HCT116 (cell line): ENCODE measurements at regions not wholly inside any gene's neighbourhood (a gene's known extent, or its start where the extent isn't known, plus 50 kb on each side); places are given as distances from the start of the nearest gene placed in this dataset.
A peak's percentile ranks its signal among the peaks of the same experiment; 100 is the strongest.

Experiments
- ATAC-seq: fragments of 200-7000 bp; cut with Tn5 transposase; 2 replicates; pipeline ENCODE4 v1.9.1; 2020; ENCODE audit warnings: mild to moderate bottlenecking, moderate library complexity
- BruUV-seq: library from RNA; stranded (reverse); fragments of 400-500 nt; replicated peaks from 2 replicates; lab custom pipeline; 2021; lab: Mats Ljungman, UMichigan
- CTCF ChIA-PET: fragments of 300-600 bp; sonication (Branson Sonifier 250); formaldehyde crosslinking; loops from one replicate; lab custom pipeline; 2021; ENCODE audit warnings: antibody characterized with exemption; lab: Charles Lee
- POLR2A ChIA-PET: fragments of 300-600, 350-600 bp; sonication (Branson Sonifier 250); formaldehyde crosslinking; loops from one replicate; lab custom pipeline; 2021; ENCODE audit warnings: antibody characterized with exemption; lab: Charles Lee
- RAD21 ChIA-PET, 2 experiments: fragments of 300-600 bp; sonication (Branson Sonifier 250); formaldehyde crosslinking; loops; one replicate each; lab custom pipeline; 2023; ENCODE audit warnings: low total read pairs in 2 of 2; ENCODE audit not compliant: uncharacterized antibody in 2 of 2, unreplicated experiment in 2 of 2, low non-redundant PET in 1 of 2; lab: Charles Lee
- DNase-seq: peaks from one replicate; pipeline ENCODE4 v3.0.0-alpha.2; 2010; ENCODE audit warnings: low read depth, low spot score
- H2AFZ ChIP-seq: fragments of 200-600 bp; shearing (Covaris generic), sonication (generic); 2 replicates; pipeline ENCODE4 v1.6.1; 2017; ENCODE audit warnings: low read depth, mixed run types, mixed read lengths, antibody characterized with exemption, low read length; ENCODE audit not compliant: poor library complexity, severe bottlenecking
- H3K27ac ChIP-seq: 2 replicates; pipeline ENCODE4 v1.5.1; 2012; ENCODE audit warnings: low read depth, low read length
- H3K27me3 ChIP-seq: fragments of 200-600 bp; sonication (generic); 2 replicates; pipeline ENCODE4 v1.6.1; 2016; ENCODE audit warnings: mixed run types, low read length, mixed read lengths; ENCODE audit not compliant: insufficient read depth
- H3K36me3 ChIP-seq, 2 experiments: fragments of 200-500 bp in 1 of 2; fragments of 200-600 bp in 1 of 2; sonication (Bioruptor generic) in 1 of 2; sonication (generic) in 1 of 2; 2 replicates each; pipeline versions ENCODE4 v1.5.1 to v1.6.1; 2014 to 2016; ENCODE audit warnings: low read length in 2 of 2, inconsistent platforms in 1 of 2, mixed read lengths in 1 of 2, mixed run types in 1 of 2; ENCODE audit not compliant: insufficient read depth in 2 of 2, control insufficient read depth in 1 of 2
- H3K4me1 ChIP-seq, 2 experiments: fragments of 200-600 bp in 1 of 2; sonication (generic) in 1 of 2; 2 replicates each; pipeline versions ENCODE4 v1.5.1 to v1.6.1; 2012 to 2017; ENCODE audit warnings: low read length in 2 of 2, inconsistent platforms in 1 of 2, mild to moderate bottlenecking in 1 of 2, mixed read lengths in 1 of 2, mixed run types in 1 of 2, moderate library complexity in 1 of 2; ENCODE audit not compliant: insufficient read depth in 2 of 2, control insufficient read depth in 1 of 2
- H3K4me2 ChIP-seq: fragments of 200-600 bp; sonication (generic); 2 replicates; pipeline ENCODE4 v1.6.1; 2017; ENCODE audit warnings: mixed run types, low read length, mixed read lengths
- H3K4me3 ChIP-seq, 2 experiments: fragments of 200-600 bp in 1 of 2; sonication (generic) in 1 of 2; replicated peaks in 1 of 2; 2 replicates each; pipeline ENCODE4 v1.5.1; 2011 to 2016; ENCODE audit warnings: low read length in 2 of 2, control low read depth in 1 of 2, low read depth in 1 of 2, mild to moderate bottlenecking in 1 of 2, mixed read lengths in 1 of 2, mixed run types in 1 of 2
- H3K79me2 ChIP-seq: fragments of 200-600 bp; sonication (generic); 2 replicates; pipeline ENCODE4 v1.6.1; 2017; ENCODE audit warnings: mild to moderate bottlenecking, mixed run types, low read length, moderate library complexity, mixed read lengths; ENCODE audit not compliant: insufficient read depth
- H3K9ac ChIP-seq: fragments of 200-600 bp; sonication (generic); 2 replicates; pipeline ENCODE4 v1.6.1; 2016; ENCODE audit warnings: low read length, mixed read lengths
- H3K9me2 ChIP-seq: fragments of 200-600 bp; sonication (generic), shearing (Covaris generic); 2 replicates; pipeline ENCODE4 v1.6.1; 2017; ENCODE audit warnings: mixed run types, mild to moderate bottlenecking, moderate library complexity; ENCODE audit not compliant: insufficient read depth
- H3K9me3 ChIP-seq, 2 experiments: fragments of 200-500 bp in 1 of 2; fragments of 200-600 bp in 1 of 2; sonication (Bioruptor generic) in 1 of 2; sonication (generic) in 1 of 2; 2 replicates each; pipeline ENCODE4 v1.6.1; 2014 to 2017; ENCODE audit warnings: low read length in 2 of 2, mixed read lengths in 2 of 2, inconsistent platforms in 1 of 2, low read depth in 1 of 2, mild to moderate bottlenecking in 1 of 2, mixed run types in 1 of 2, moderate library complexity in 1 of 2; ENCODE audit not compliant: control insufficient read depth in 1 of 2, insufficient read depth in 1 of 2
- H4K20me1 ChIP-seq: fragments of 200-600 bp; sonication (generic), shearing (Covaris generic); 2 replicates; pipeline ENCODE4 v1.6.1; 2017; ENCODE audit warnings: mixed run types, mild to moderate bottlenecking, moderate library complexity; ENCODE audit not compliant: insufficient read depth
- ATF3 ChIP-seq: IDR thresholded peaks from 2 replicates; pipeline ENCODE4 v1.6.1; 2012
- CBX3 ChIP-seq: IDR thresholded peaks from 2 replicates; pipeline ENCODE4 v1.6.1; 2012; ENCODE audit warnings: low read depth
- CTCF ChIP-seq, 3 experiments: fragments of 200-600 bp in 1 of 3; sonication (generic) in 1 of 3; IDR thresholded peaks in 2 of 3; conservative IDR thresholded peaks in 1 of 3; 2 replicates each; pipeline ENCODE4 v1.5.1; 2012 to 2017; ENCODE audit warnings: low read depth in 2 of 3, low read length in 2 of 3, antibody characterized with exemption in 1 of 3, borderline replicate concordance in 1 of 3, control low read depth in 1 of 3, mild to moderate bottlenecking in 1 of 3, mixed read lengths in 1 of 3, mixed run types in 1 of 3, moderate library complexity in 1 of 3; ENCODE audit not compliant: insufficient read depth in 1 of 3
- EZH2 ChIP-seq: fragments of 200-600 bp; sonication (generic); IDR thresholded peaks from 2 replicates; pipeline ENCODE4 v1.6.1; 2017; ENCODE audit warnings: antibody characterized with exemption, mixed run types
- EZH2phosphoT487 ChIP-seq: fragments of 200-600 bp; IDR thresholded peaks from 2 replicates; pipeline ENCODE4 v1.6.1; 2018; ENCODE audit warnings: antibody characterized with exemption, borderline replicate concordance
- FOSL1 ChIP-seq: IDR thresholded peaks from 2 replicates; pipeline ENCODE4 v1.6.1; 2012; ENCODE audit warnings: low read depth
- JUND ChIP-seq: IDR thresholded peaks from 2 replicates; pipeline ENCODE4 v1.6.1; 2012
- MAX ChIP-seq: IDR thresholded peaks from 2 replicates; pipeline ENCODE4 v1.6.1; 2012
- POLR2AphosphoS5 ChIP-seq: IDR thresholded peaks from 2 replicates; pipeline ENCODE4 v1.6.1; 2011; ENCODE audit warnings: mild to moderate bottlenecking, low read depth, low read length, moderate library complexity
- SIN3A ChIP-seq: IDR thresholded peaks from 2 replicates; pipeline ENCODE4 v1.6.1; 2012; ENCODE audit warnings: low read depth
- SRF ChIP-seq: IDR thresholded peaks from 2 replicates; pipeline ENCODE4 v1.6.1; 2012; ENCODE audit warnings: low read depth
- YY1 ChIP-seq: IDR thresholded peaks from 2 replicates; pipeline ENCODE4 v1.6.1; 2011; ENCODE audit warnings: low read length, low read depth, moderate library complexity, mild to moderate bottlenecking; ENCODE audit not compliant: insufficient replicate concordance; ENCODE audit errors: extremely low read depth
- ZBTB33 ChIP-seq: IDR thresholded peaks from 2 replicates; pipeline ENCODE4 v1.6.1; 2011; ENCODE audit warnings: mild to moderate bottlenecking, low read length, moderate library complexity; ENCODE audit not compliant: insufficient replicate concordance; ENCODE audit errors: extremely low read depth
- ZFX ChIP-seq: fragments of 450-650 bp; IDR thresholded peaks from 2 replicates; pipeline ENCODE4 v1.6.1; 2017
- ZNF274 ChIP-seq: fragments of 200-500 bp; sonication (Bioruptor generic); IDR thresholded peaks from 2 replicates; pipeline ENCODE4 v1.6.1; 2014; ENCODE audit warnings: mild to moderate bottlenecking, low read depth, low read length, inconsistent platforms
- intact Hi-C: fragments of 100-400 bp; cut with micrococcal nuclease; formaldehyde crosslinking; loops from 2 replicates; pipeline ENCODE4 v1.10.0; 2022

GRCh38 chr2:219719521-219719920 lies 92.1 kb downstream of the SLC4A3 start:
- no TSS peak for BruUV-seq
- H3K79me2 ChIP-seq, result peaks cover 90% of the 10 kb centered on the region
- H4K20me1 ChIP-seq, result no peaks in the 10 kb centered on the region
- DNase-seq (no peak), ATAC-seq (no peak)
- no peaks in the 10 kb centered on the region for H3K27me3 ChIP-seq
- RAD21 ChIA-PET, result no interaction called here
- CTCF ChIA-PET, result no interaction called here
- no peak overlapping the region for H3K4me3 ChIP-seq
- peak overlapping the region; percentile 9 for H3K27ac ChIP-seq
- no peaks in the 10 kb centered on the region for H3K9me2 ChIP-seq
- H3K9ac ChIP-seq, result no peak overlapping the region
- H3K36me3 ChIP-seq, result peaks cover 4 to 16% of the 10 kb centered on the region in 2 experiments; a peak in 2 of 4 replicates
- no peaks in the 10 kb centered on the region for H3K9me3 ChIP-seq
- peaks cover 39 to 66% of the 10 kb centered on the region in 2 experiments for H3K4me1 ChIP-seq
- TF ChIP-seq SIN3A, result no peak
- TF ChIP-seq ATF3, result no peak
- TF ChIP-seq JUND, result no peak
- TF ChIP-seq CBX3, result no peak
- TF ChIP-seq FOSL1, result no peak
- TF ChIP-seq POLR2AphosphoS5, result no peak
- no peak for TF ChIP-seq ZNF274
- TF ChIP-seq MAX, result no peak
- no peak for TF ChIP-seq ZFX
- no peak for TF ChIP-seq YY1
- TF ChIP-seq CTCF (IDR thresholded peaks at IDR 0.05 in 2 of 3, conservative IDR thresholded peaks at IDR 0.05 in 1 of 3; ENCODE audit: borderline replicate concordance in 1 of 3, insufficient read depth in 1 of 3, low read depth in 2 of 3, low read length in 2 of 3), result no peak
- no peak for TF ChIP-seq EZH2
- TF ChIP-seq ZBTB33, result no peak
- no peak for TF ChIP-seq SRF
- no peak for TF ChIP-seq EZH2phosphoT487
- POLR2A ChIA-PET, result no interaction called here
- H2AFZ ChIP-seq, result no peak overlapping the region
- intact Hi-C loops, result no loop called here
- H3K4me2 ChIP-seq, result no peak overlapping the region
